Loucy (cell line): ENCODE measurements at regions not wholly inside any gene's neighbourhood (a gene's known extent, or its start where the extent isn't known, plus 50 kb on each side); places are given as distances from the start of the nearest gene placed in this dataset.

Experiments used
- CTCF ChIP-seq: fragments of 200-600 bp; sonication (generic); conservative IDR thresholded peaks from 2 replicates; pipeline ENCODE4 v1.5.1; 2014; ENCODE audit warnings: mild to moderate bottlenecking, antibody characterized with exemption, low read length
- EZH2phosphoT487 ChIP-seq: fragments of 200-600 bp; IDR thresholded peaks from 2 replicates; pipeline ENCODE4 v1.6.1; 2018; ENCODE audit warnings: antibody characterized with exemption, mild to moderate bottlenecking, moderate library complexity, borderline replicate concordance

GRCh38 chr3:75610773-75611172 is 53.4 kb upstream of the FRG2C start:
- TF ChIP-seq CTCF (no peak), EZH2phosphoT487 (no peak)
